ENCODE measurements at regions not wholly inside any gene's neighbourhood (a gene's known extent, or its start where the extent isn't known, plus 50 kb on each side); places are given as distances from the start of the nearest gene placed in this dataset.

- TF ChIP-seq CTCF (IDR thresholded peaks at IDR 0.05; ENCODE audit: low read depth, low read length) (no peak), MAX (IDR thresholded peaks at IDR 0.05; ENCODE audit: low read depth, low read length) (no peak), POLR2A (IDR thresholded peaks at IDR 0.05; ENCODE audit: extremely low read depth, insufficient read length) (no peak)
These were observed 120.9 kb upstream of the LMO3 start for GRCh38 chr12:16726879-16727278.

Measured in NB4 (cell line).